ENCODE measurements at regions not wholly inside any gene's neighbourhood (a gene's known extent, or its start where the extent isn't known, plus 50 kb on each side); places are given as distances from the start of the nearest gene placed in this dataset.

GRCh38 chr13:52975969-52976368, 52.6 kb upstream of the OLFM4 start:
- intact Hi-C loops (cut with micrococcal nuclease): no loop called here

DNA sequence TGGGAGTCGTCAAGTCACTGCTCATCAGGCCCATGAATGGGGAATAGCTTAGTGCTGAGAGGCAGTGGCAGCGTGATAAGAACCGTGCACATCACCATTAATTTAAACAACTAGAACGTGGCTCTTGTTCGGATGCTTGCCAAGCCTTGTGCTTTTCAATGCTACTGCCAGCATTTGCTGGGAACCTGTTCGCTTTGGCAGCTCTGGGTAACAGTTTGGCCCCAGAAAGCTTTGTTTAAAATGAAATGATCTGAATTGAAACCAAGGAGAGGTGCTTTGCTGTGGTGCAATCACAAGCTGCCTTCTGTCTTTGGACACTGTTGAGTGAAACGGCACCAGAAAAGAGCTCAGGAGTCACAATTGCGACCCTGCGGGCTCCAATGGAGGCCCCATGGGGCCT, 53.5 kb upstream of the OLFM4 start:
- intact Hi-C loops (cut with micrococcal nuclease): no loop called here

- intact Hi-C loops (cut with micrococcal nuclease): no loop called here
These were observed 53.9 kb upstream of the OLFM4 start for GRCh38 chr13:52974711-52975110.

DNA sequence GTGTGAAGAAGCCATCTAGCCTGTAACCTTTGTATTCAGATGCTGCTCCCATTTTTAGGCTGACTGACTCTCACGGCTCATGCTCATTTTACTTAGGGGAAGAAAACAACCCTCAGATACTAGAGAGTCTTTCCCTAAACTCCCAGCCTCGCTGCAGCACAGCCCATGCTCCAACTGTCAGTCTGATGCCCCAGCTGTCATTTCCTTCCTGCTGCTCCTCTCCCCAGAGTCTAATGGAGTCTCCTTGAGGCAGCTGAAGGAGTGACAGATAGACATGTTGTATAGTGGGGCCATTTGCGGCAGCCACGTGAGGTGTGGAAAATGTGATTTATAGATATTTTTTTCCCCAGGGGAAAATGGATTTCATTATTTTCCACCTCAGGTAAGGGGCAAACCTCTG, 59.2 kb upstream of the OLFM4 start:
- intact Hi-C loops (cut with micrococcal nuclease): no loop called here

DNA sequence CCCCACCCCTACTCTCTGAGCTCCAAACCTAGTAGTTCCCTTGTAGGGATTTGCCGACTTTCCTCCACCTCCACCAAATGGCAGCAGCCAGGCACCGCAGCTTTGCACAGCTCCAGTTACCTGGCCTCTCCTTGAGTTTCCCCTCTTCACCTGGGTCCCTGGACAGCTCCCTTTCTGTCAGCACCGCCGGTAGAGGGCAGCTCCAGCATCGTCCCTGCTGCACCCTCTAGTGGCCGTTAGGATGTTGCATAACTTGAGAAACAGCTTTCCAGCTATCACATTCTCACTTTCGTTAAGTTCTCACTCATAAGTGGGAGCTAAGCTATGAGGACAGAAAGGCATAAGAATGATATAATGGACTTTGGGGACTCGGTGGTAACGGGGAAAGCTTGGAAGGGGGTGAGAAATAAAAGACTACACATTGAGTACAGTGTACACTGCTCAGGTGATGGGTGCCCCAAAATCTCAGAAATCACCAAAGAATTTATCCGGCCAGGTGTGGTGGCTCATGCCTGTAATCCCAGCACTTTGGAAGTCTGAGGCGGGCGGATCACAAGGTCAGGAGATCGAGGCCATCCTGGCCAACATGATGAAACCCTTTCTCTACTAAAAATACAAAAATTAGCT, 60.4 kb upstream of the OLFM4 start:
- intact Hi-C loops (cut with micrococcal nuclease): loop anchor here (1.0 kb wide), 1 partner anchor 303 kb away; no protein-coding TSS in a partner anchor

- intact Hi-C loops (cut with micrococcal nuclease): no loop called here
These were observed 66.6 kb upstream of the OLFM4 start for GRCh38 chr13:52961987-52962386.

GRCh38 chr13:52961256-52961910, 67.2 kb upstream of the OLFM4 start:
- intact Hi-C loops (cut with micrococcal nuclease): no loop called here

- intact Hi-C loops (cut with micrococcal nuclease): no loop called here
These were observed 73.1 kb upstream of the OLFM4 start for GRCh38 chr13:52955472-52955874.

DNA sequence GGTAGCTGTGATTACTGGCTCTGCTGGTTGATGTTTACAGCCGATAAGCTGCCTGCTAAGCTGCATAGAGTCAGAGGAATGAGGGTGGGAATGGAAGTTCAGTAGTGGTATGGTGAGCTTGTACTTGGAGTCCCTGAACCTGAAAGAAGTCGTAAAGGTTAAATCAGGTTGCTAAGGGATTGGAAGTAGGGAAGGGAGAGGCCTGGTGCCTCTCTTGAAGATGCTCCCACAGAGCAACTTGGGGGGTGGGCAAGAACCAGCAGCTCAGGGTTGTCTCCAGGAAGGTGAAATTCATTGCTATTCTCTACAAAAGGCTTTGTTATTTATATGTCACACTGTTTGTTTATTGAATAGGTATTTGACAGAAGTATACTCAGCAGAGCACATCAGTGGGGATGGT, 73.8 kb upstream of the OLFM4 start:
- intact Hi-C loops (cut with micrococcal nuclease): no loop called here

GRCh38 chr13:52950436-52950956, 78.1 kb upstream of the OLFM4 start:
- intact Hi-C loops (cut with micrococcal nuclease): no loop called here

DNA sequence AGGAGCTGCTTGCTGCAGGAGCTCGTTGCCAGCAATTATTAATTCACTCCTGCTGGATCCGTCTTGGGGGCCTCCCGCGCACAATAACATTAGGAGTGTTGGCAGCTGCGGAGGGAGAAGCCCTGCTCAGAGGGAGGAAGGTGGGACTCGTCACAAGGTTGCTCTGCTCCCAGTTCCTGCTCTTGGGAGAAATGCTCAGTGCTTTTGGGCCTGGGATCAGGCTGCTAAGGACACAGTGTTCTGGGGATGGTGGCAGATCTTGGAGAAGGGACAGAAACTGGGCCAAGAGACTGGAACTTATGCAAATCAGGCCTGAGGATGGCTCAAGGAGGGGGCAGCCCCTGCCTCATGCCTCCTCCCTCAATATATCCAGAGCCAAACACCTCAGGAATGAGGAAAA, 78.9 kb upstream of the OLFM4 start:
- intact Hi-C loops (cut with micrococcal nuclease): no loop called here

DNA sequence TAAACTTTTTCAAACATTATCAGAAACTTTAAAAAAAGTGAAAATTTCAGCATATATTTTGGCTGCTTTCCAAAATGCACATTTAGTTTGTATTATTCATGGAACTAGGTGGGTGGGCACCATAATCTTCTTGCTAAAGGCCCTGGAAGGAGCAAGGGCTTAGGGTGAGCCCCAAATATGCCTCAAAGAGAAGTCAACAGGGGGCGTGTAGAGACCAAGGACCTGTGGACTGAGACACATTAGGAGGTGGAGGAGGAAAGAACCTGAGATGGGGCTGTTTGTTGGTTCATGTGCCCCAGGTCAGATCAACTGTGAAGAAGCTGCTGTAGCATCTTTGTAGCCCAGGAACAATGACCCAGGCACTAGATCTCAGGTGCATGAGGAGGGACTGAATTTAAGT, 79.6 kb upstream of the OLFM4 start:
- intact Hi-C loops (cut with micrococcal nuclease): no loop called here

DNA sequence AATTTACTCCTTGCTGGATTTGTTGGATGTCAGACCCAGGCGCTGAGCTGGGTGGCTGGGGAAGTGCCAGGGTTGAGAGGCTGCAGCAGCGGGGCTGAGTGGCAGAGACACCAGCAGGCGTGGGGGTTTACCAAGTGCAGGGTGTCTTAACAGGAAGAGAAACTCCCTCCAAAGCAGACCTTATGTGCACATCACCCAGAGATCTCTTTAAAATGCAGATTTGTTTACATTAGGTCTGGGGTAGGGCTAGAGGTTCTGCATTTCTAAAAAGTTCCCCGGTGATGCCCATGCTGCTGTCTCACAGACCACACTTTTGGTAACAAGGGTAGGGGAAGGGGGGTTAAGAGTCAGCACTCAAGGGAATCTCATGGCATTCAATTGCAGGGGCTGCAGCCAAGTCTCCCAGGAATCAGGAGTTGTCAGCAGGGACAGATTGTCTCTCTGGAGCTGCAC, 80.7 kb upstream of the OLFM4 start:
- intact Hi-C loops (cut with micrococcal nuclease): no loop called here

- intact Hi-C loops (cut with micrococcal nuclease): no loop called here
These were observed 83.3 kb upstream of the OLFM4 start for GRCh38 chr13:52945348-52945747.

- intact Hi-C loops (cut with micrococcal nuclease): no loop called here
These were observed 83.9 kb upstream of the OLFM4 start for GRCh38 chr13:52944697-52945096.

DNA sequence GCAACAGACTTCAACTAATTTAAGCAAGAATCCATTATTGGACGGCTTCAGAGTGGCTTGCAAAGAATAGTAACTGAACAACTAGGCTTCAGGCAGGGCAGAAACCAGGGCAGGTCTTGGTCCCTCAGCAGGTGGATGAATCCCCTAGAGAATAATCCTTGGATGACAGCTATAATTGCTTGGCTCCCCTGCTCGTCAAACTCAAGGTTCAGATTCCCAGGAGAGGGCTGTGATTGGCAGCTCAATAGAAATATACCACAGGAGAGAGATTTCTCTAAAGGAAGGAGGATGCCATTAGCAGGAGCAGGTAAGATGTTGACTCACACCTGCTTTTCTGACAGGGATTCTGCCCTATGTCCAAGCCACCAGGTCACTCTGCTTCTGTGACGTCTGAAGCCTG, 89.6 kb upstream of the PCDH8 start:
- intact Hi-C loops (cut with micrococcal nuclease): no loop called here

DNA sequence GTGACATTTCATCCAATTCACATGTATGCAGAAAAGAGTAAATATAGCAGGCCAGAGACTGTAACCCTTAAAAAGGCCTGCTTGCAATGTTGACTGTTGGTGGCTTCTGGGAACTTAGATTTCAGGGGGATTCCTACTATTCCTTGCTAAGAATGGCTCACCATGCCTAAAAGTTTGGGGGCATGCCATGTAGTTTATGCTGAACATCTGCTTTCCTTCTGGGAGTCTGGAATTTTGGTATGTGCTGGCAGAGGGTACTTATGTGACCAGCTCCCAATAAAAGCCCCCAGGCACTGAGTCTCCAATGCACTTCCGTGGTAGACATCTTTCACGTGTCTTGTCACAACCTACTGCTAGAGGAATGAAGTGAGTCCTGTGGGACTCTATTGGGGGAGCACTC, 88.4 kb upstream of the PCDH8 start:
- intact Hi-C loops (cut with micrococcal nuclease): no loop called here

GRCh38 chr13:52934258-52934657, 85.8 kb upstream of the PCDH8 start:
- intact Hi-C loops (cut with micrococcal nuclease): no loop called here

GRCh38 chr13:52933547-52934210, 85.2 kb upstream of the PCDH8 start:
- intact Hi-C loops (cut with micrococcal nuclease): no loop called here

- intact Hi-C loops (cut with micrococcal nuclease): no loop called here
These were observed 84.7 kb upstream of the PCDH8 start for GRCh38 chr13:52933099-52933498.

- intact Hi-C loops (cut with micrococcal nuclease): no loop called here
These were observed 84.2 kb upstream of the PCDH8 start for GRCh38 chr13:52932649-52933048.
